Lower leg skin (tissue), 4 donors: ENCODE measurements at regions not wholly inside any gene's neighbourhood (a gene's known extent, or its start where the extent isn't known, plus 50 kb on each side); places are given as distances from the start of the nearest gene placed in this dataset.

Source experiments
- DNase-seq, 2 donors: peaks; one replicate each; pipeline ENCODE4 v3.0.0-alpha.2; 2019; ENCODE audit warnings: low spot score in 2 of 2
- H3K4me3 ChIP-seq: fragments of 200-600 bp; sonication (generic); 2 replicates; pipeline ENCODE4 v1.5.1; 2017; ENCODE audit warnings: mild to moderate bottlenecking, low read depth; ENCODE audit not compliant: poor library complexity, severe bottlenecking
- POLR2A ChIP-seq, 2 donors: fragments of 450-650 bp; IDR thresholded peaks; one replicate each; pipeline ENCODE4 v1.6.1; 2016 to 2017; ENCODE audit warnings: antibody characterized with exemption in 2 of 2, mild to moderate bottlenecking in 1 of 2, moderate library complexity in 1 of 2
- whole genome bisulfite sequencing, 2 donors: methylation state at CpG; one replicate each; pipeline ENCODE4 v1.1.5; 2018; 5-methylcytosine and 5-hydroxymethylcytosine counted together
- intact Hi-C: fragments of 100-400 bp; cut with DNase I; formaldehyde crosslinking; loops from one replicate; pipeline ENCODE4 v1.15.0; 2023; ENCODE audit warnings: low total_unique reads
- TF ChIP-seq, protein P1 (sequence below), 3 donors: fragments of 450-650 bp; IDR thresholded peaks; one replicate each; pipeline ENCODE4 v1.5.1; 2016; ENCODE audit warnings: antibody characterized with exemption in 3 of 3, mild to moderate bottlenecking in 3 of 3, moderate library complexity in 2 of 3

GRCh38 chr13:107806726-107807125, 408.6 kb downstream of the LIG4 start:
- intact Hi-C loops: no loop called here
- no peak for DNase-seq
- WGBS, 2 donors: 63 to 66% methylated on average over 2 of the region's 2 CpGs
- TF ChIP-seq, protein P1, sequence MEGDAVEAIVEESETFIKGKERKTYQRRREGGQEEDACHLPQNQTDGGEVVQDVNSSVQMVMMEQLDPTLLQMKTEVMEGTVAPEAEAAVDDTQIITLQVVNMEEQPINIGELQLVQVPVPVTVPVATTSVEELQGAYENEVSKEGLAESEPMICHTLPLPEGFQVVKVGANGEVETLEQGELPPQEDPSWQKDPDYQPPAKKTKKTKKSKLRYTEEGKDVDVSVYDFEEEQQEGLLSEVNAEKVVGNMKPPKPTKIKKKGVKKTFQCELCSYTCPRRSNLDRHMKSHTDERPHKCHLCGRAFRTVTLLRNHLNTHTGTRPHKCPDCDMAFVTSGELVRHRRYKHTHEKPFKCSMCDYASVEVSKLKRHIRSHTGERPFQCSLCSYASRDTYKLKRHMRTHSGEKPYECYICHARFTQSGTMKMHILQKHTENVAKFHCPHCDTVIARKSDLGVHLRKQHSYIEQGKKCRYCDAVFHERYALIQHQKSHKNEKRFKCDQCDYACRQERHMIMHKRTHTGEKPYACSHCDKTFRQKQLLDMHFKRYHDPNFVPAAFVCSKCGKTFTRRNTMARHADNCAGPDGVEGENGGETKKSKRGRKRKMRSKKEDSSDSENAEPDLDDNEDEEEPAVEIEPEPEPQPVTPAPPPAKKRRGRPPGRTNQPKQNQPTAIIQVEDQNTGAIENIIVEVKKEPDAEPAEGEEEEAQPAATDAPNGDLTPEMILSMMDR (IDR thresholded peaks at IDR 0.05): no peak
- TF ChIP-seq POLR2A (IDR thresholded peaks at IDR 0.05): no peak
- no peak overlapping the region for H3K4me3 ChIP-seq

GRCh38 chr13:107803822-107804495, 411.4 kb downstream of the LIG4 start:
- no peak overlapping the region for H3K4me3 ChIP-seq
- WGBS, 2 donors: 87% methylated on average over 7 of the region's 7 CpGs
- DNase-seq: no peak
- intact Hi-C loops: no loop called here
- no peak for TF ChIP-seq POLR2A (IDR thresholded peaks at IDR 0.05)
- TF ChIP-seq, protein P1 (IDR thresholded peaks at IDR 0.05): no peak

GRCh38 chr13:107801621-107802020, 413.7 kb downstream of the LIG4 start:
- TF ChIP-seq, protein P1 (IDR thresholded peaks at IDR 0.05): no peak
- TF ChIP-seq POLR2A (IDR thresholded peaks at IDR 0.05): no peak
- no peak for DNase-seq
- WGBS, 2 donors: 68 to 85% methylated on average over 9 of the region's 9 CpGs
- intact Hi-C loops: no loop called here
- H3K4me3 ChIP-seq: no peak overlapping the region

GRCh38 chr13:107799001-107799400, 416.3 kb downstream of the LIG4 start:
- no peak for TF ChIP-seq POLR2A (IDR thresholded peaks at IDR 0.05)
- TF ChIP-seq, protein P1 (IDR thresholded peaks at IDR 0.05): no peak
- H3K4me3 ChIP-seq: no peak overlapping the region
- 30 to 33% methylated on average over 5 of the region's 5 CpGs for WGBS, 2 donors
- DNase-seq: no peak
- intact Hi-C loops: no loop called here

DNA sequence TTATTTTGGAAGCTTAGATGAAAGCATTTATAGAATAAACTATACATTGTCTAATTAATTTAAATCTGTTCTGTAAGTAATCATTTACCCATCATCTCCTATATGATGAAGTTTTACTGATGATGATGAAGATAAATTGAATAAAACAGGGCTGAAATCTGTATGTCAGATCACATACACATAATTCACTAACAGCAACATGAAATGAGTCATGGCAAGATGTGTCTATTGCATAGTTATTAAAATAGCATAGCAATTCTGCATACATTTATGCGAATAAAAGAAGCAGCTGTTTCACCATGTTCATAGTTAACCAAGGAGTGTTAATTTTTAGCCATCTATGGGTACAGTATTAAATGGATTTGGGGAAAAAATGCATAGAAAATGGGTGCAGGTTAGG, 424.9 kb downstream of the LIG4 start:
- no peak for TF ChIP-seq POLR2A (IDR thresholded peaks at IDR 0.05)
- TF ChIP-seq, protein P1 (IDR thresholded peaks at IDR 0.05): no peak
- DNase-seq: no peak
- no peak overlapping the region for H3K4me3 ChIP-seq
- 81% methylated on average over 1 of the region's 1 CpG for WGBS, 2 donors
- intact Hi-C loops: no loop called here
